Activated naive CD4-positive, alpha-beta T cell treated with anti-CD3 and anti-CD28 coated beads, Interleukin-2, amount 50 U/mL, for 24 hours (primary cell): ENCODE measurements at regions not wholly inside any gene's neighbourhood (a gene's known extent, or its start where the extent isn't known, plus 50 kb on each side); places are given as distances from the start of the nearest gene placed in this dataset.

Experiments used
- H3K27ac Mint-ChIP-seq: one replicate; pipeline ENCODE4 v1.8.0; 2021; ENCODE audit warnings: mild to moderate bottlenecking, mixed read lengths
- H3K27me3 Mint-ChIP-seq: one replicate; pipeline ENCODE4 v1.8.0; 2021; ENCODE audit warnings: mixed read lengths
- H3K36me3 Mint-ChIP-seq: one replicate; pipeline ENCODE4 v1.8.0; 2021; ENCODE audit warnings: mixed read lengths
- H3K4me1 Mint-ChIP-seq: one replicate; pipeline ENCODE4 v1.8.0; 2021; ENCODE audit warnings: mixed read lengths
- H3K4me3 Mint-ChIP-seq: one replicate; pipeline ENCODE4 v1.8.0; 2021; ENCODE audit warnings: mild to moderate bottlenecking, mixed read lengths
- H3K9me3 Mint-ChIP-seq: one replicate; pipeline ENCODE4 v1.8.0; 2021; ENCODE audit warnings: mixed read lengths

DNA sequence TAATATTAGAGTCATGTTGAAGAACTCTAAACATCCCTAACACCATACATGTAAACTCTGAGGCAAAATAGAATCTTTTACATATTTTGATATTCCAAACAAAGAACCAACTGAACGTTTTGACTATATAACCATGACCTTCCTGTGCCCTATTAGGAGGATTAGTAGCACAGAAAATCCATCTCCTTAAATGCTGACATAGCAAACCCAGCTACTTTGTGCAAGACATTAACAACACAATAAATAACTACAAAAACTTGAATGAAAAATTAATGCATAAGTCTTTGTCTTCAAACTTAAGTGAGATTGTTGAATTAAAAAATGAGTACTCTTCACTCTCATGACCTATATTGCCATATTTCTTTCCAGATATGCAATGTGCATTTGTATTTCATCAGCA, 450.0 kb upstream of the PDZRN3 start:
- H3K36me3 Mint-ChIP-seq, result no peaks in the 10 kb centered on the region
- H3K9me3 Mint-ChIP-seq, result peaks cover 5% of the 10 kb centered on the region
- no peak overlapping the region for H3K4me3 Mint-ChIP-seq
- H3K27ac Mint-ChIP-seq, result no peak overlapping the region
- peaks cover 1% of the 10 kb centered on the region for H3K27me3 Mint-ChIP-seq
- no peaks in the 10 kb centered on the region for H3K4me1 Mint-ChIP-seq

DNA sequence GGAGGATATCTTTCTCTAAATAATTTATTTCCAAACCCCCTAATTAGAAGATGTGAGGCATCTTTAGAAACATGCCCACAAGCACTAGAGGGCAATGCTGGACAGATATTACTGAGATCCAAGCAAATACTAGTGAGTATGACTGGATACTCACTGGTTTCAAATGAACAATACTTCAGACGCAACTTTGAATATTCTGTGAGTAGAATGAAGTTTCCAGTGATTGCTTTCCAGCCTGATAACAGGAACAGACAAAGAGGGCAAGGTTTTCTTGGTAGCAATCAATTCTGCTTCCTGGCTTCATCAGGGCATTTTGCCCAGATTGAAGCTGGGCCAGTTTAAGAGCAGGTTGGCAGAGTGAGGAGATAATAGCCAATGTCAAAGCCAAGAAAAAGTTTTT, 442.6 kb upstream of the PDZRN3 start:
- H3K4me1 Mint-ChIP-seq, result no peaks in the 10 kb centered on the region
- no peaks in the 10 kb centered on the region for H3K9me3 Mint-ChIP-seq
- H3K27me3 Mint-ChIP-seq, result no peaks in the 10 kb centered on the region
- no peak overlapping the region for H3K27ac Mint-ChIP-seq
- no peak overlapping the region for H3K4me3 Mint-ChIP-seq
- H3K36me3 Mint-ChIP-seq, result no peaks in the 10 kb centered on the region

DNA sequence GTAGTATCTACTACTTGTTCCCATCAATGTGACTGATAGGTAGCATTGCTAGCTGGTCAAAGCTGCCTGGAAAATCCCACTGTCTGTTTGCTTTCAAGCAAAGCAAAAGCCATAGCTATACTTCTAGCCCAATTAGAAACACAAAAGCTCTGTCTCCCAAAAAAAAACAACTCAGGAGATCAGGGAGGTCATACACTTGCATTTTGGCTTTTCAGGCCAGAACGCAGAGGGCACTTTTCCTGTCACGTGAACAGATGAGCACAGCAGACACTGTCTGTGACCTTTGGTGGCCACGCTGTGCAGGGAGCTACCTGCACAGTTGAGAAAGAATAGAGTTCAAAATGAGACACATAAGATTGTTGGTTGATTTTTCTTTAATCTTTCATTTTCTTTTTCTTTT, 441.7 kb upstream of the PDZRN3 start:
- Mint-ChIP-seq H3K4me3 (no peak overlapping the region), H3K4me1 (no peaks in the 10 kb centered on the region), H3K27me3 (no peaks in the 10 kb centered on the region), H3K9me3 (no peaks in the 10 kb centered on the region), H3K36me3 (no peaks in the 10 kb centered on the region), H3K27ac (no peak overlapping the region)

DNA sequence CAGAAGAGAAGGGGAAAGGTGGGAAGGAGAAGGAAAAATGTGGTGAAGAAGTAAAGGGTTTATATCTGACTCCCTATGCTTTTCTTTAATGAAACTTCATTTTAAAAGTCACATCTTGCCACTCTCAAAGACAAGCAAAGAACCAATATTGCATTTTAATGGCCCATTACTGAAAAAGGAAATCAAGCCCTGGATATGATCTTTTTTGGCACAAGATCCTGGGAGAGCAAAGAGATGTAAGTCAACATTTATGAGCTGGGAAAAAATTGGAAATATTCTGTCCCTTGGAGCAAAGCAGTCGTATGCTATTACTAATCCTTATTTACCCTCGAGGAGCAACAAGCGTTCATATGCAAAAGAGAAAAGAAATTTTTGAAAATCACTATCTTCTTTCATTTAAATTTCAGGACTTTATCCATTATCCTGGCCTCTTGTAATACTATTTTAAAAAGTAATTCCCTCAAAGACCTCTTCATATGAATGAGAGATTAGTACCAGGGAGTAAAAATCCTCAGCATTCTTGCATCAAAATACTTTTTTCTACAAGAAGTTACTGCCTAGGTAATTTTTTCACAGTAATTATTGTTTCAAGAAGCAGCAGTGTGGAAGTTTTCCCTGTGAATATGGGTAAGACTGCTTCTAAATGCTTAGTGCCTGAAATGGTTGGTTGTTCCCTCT, 435.3 kb upstream of the PDZRN3 start:
- no peak overlapping the region for H3K4me3 Mint-ChIP-seq
- H3K27ac Mint-ChIP-seq, result no peak overlapping the region
- H3K27me3 Mint-ChIP-seq, result no peaks in the 10 kb centered on the region
- H3K36me3 Mint-ChIP-seq, result no peaks in the 10 kb centered on the region
- no peaks in the 10 kb centered on the region for H3K4me1 Mint-ChIP-seq
- H3K9me3 Mint-ChIP-seq, result no peaks in the 10 kb centered on the region

DNA sequence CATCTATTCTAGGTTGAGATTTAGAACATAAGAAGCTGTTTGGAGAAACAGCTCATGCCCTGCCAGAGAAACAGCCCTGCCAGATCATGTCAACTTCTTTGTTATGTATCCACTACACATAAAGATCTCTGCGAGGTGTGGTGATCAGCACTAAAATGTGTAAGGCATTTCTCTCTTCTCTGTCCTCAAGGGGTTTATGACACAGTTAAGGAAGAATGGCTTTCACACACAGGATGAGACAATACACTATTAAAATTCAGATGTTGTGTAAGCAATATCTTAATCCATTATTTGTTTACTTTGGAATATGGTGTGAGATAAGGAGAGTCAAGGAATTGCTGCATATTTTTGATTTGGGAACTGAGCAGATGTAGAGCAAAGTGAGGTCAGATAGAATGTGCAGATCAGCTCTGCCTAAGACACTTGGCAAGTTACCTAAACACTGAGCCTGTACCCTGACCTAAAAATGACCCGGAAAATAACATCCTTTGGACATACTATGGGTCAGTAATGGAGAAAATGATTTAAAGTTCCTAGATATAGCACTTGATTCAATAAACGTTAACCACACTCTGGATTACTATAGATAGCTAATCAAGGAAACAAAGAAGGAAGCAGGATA, 434.7 kb upstream of the PDZRN3 start:
- Mint-ChIP-seq H3K36me3 (no peaks in the 10 kb centered on the region), H3K27ac (no peak overlapping the region), H3K9me3 (no peaks in the 10 kb centered on the region), H3K4me1 (no peaks in the 10 kb centered on the region), H3K4me3 (no peak overlapping the region), H3K27me3 (no peaks in the 10 kb centered on the region)

DNA sequence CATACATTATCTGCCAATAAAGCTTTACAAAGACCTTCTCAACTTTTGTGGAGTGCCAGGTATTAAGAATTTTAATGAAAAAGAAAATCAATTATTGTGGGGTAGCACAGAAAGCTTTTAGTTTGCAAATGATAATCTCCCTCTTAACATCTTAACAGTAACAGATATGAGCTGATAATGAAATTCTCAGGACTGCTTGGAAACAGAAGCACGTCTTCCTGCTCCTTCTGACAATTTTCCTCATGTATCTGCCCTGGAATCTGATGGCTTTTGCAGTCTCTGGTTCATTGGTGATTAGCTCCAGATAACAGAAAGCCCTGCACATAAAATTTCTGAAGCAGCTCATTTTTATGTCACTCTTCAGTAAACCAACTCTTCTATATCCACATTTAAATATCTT, 432.4 kb upstream of the PDZRN3 start:
- Mint-ChIP-seq H3K36me3 (no peaks in the 10 kb centered on the region), H3K27me3 (no peaks in the 10 kb centered on the region), H3K4me1 (no peaks in the 10 kb centered on the region), H3K9me3 (no peaks in the 10 kb centered on the region), H3K4me3 (no peak overlapping the region), H3K27ac (no peak overlapping the region)

DNA sequence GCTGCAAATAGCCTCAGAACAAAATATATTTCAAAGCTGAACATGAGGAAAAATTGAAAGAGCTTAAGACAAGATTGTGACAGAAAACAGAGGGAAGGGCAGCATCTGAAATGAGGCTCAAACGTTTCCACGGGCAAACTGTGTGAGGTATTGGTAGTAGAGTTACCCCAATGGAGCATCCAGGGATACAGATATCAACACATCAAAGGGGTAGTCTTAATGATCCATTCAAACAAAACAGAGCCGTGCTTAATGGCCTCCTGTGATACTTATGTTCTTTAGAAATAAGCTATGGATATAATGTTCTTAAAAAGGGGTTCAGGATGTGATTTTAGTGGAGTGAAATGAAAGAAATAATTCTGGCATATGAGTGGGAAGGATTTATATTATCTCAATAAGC, 430.3 kb upstream of the PDZRN3 start:
- Mint-ChIP-seq H3K9me3 (peaks cover 9% of the 10 kb centered on the region), H3K4me1 (no peaks in the 10 kb centered on the region), H3K27ac (no peak overlapping the region), H3K4me3 (no peak overlapping the region), H3K27me3 (no peaks in the 10 kb centered on the region), H3K36me3 (no peaks in the 10 kb centered on the region)

DNA sequence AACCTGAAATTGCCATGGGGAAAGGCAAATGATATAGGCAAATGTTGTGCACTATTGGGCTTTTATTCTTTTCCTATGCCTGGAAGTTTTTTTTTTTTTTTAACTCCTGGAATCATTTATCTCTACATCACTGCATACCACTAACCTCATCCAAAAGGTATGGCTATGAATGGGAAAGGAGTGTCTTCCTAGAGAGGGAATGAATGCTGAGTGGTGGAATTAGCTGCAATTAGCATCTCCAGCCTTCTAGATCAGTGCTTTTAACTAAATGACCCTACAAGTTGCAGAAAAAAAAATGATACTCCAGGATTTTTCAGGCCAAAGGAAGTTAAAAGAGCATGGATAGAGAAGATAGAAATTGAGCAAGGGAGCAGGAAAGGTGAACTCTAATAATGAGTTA, 429.8 kb upstream of the PDZRN3 start:
- Mint-ChIP-seq H3K4me3 (no peak overlapping the region), H3K27me3 (no peaks in the 10 kb centered on the region), H3K27ac (no peak overlapping the region), H3K9me3 (peaks cover 10% of the 10 kb centered on the region), H3K36me3 (no peaks in the 10 kb centered on the region), H3K4me1 (no peaks in the 10 kb centered on the region)

DNA sequence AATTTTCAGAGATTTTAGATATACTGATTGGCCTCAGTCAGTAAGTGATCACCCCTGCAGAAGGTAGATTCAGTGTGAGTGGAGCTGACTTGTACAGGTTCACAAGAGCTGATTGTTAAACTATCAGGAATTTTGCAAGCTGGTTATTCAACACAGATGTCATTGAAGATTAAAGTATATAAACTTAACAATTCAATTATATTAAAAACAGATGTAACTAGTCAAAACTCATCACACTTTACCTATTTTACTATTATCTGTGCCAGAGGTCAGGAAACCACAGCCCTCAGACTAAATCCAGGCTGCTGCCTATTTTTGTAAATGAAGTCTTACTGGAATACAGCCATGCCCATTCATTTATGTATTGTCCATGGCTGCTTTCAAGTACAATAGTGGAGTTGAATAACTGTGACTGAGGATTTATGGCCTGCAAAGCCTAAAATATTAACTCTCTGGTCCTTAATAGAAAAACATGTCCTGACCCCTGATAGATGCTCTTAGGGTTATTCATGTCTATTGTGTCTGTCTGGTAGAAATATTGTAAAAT, 429.3 kb upstream of the PDZRN3 start:
- no peak overlapping the region for H3K27ac Mint-ChIP-seq
- no peaks in the 10 kb centered on the region for H3K4me1 Mint-ChIP-seq
- H3K27me3 Mint-ChIP-seq, result no peaks in the 10 kb centered on the region
- H3K4me3 Mint-ChIP-seq, result no peak overlapping the region
- H3K36me3 Mint-ChIP-seq, result no peaks in the 10 kb centered on the region
- peaks cover 10% of the 10 kb centered on the region for H3K9me3 Mint-ChIP-seq

DNA sequence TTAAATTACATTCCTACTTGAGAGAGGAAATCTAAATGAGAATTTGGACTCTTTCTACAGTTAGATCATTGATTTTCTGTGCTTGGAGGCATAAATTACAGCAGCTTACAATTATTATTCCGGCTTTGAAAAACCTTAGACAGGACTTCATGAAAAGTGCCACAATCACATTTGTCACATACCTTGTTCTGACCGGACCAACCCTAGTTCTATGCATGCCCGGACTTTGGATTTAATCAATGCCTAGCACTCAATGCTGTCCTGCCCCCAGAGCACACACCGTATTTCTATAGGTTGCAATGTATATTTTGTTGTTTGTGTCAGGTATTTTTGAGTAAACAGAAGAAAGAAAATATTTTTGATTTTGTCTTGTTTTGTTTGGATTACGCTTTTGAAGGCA, 424.7 kb upstream of the PDZRN3 start:
- Mint-ChIP-seq H3K27ac (no peak overlapping the region), H3K4me1 (no peaks in the 10 kb centered on the region), H3K36me3 (no peaks in the 10 kb centered on the region), H3K9me3 (peaks cover 15% of the 10 kb centered on the region), H3K27me3 (no peaks in the 10 kb centered on the region), H3K4me3 (no peak overlapping the region)

DNA sequence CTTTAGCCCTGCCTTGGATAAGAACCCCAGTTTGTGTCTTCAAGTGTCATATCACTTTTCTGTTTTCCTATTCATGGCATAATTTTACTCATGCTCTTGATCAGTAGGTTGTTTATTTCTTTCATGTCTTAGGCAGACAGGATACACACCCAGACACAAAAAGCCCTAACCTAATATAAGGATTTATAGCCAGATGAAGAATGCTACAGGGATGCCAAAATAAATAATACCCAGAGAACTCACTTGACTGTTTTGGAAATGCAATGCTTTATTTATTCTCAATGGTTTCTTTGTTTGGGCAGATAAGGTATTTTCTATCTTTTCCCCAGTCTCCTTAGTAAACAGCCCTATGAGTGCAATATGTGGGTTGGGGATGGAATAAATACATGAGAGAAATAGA, 424.0 kb upstream of the PDZRN3 start:
- H3K27ac Mint-ChIP-seq, result no peak overlapping the region
- H3K4me1 Mint-ChIP-seq, result no peaks in the 10 kb centered on the region
- no peaks in the 10 kb centered on the region for H3K27me3 Mint-ChIP-seq
- no peaks in the 10 kb centered on the region for H3K36me3 Mint-ChIP-seq
- no peak overlapping the region for H3K4me3 Mint-ChIP-seq
- peaks cover 15% of the 10 kb centered on the region for H3K9me3 Mint-ChIP-seq

DNA sequence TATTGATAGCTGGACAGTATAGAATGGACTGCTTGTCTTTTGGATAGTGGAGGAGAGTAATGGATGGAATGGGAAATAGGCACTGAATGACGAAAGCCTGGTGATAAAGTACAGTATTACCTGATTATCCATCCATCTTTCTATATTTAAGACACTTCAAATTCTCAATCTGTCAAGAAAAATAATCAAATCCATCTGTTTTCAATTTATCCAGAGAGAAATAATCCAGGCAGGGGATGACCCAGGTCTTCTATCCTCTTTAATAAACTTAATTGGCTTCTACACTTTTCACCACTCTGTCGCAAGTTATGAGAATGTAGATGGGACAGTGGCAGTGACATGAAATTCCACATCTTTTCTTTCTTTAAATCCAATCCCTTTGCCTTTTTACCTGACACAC, 420.3 kb upstream of the PDZRN3 start:
- no peaks in the 10 kb centered on the region for H3K27me3 Mint-ChIP-seq
- H3K27ac Mint-ChIP-seq, result no peak overlapping the region
- H3K4me1 Mint-ChIP-seq, result no peaks in the 10 kb centered on the region
- H3K9me3 Mint-ChIP-seq, result peaks cover 5% of the 10 kb centered on the region
- H3K4me3 Mint-ChIP-seq, result no peak overlapping the region
- no peaks in the 10 kb centered on the region for H3K36me3 Mint-ChIP-seq

DNA sequence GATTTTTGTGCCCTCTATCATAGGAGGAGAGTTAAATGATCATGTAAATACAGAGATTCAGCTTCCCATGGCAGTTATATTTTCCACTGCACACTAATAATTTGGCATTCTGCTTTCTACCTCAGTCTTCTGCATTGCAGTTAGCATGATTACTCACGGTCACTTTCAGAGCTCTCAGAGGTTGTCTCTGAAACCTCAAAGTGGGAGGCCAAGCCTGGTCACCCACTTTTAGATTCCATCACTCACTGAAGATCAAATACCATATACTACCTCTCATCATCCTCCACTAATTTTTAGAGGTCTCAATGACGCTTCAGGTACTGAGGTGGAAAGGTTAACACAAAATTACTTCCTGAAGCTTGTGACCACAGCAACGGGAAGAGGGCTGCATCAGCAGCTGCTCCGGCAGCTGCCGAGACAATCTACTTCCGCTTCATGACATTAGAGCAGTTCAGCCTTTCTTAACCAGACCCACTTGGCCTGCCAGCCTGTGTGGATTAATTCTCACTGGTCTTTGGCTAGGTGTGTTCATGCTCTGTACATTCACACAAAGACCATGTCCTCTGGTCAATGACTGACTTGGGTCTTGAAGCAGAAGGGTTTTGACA, 416.4 kb upstream of the PDZRN3 start:
- H3K9me3 Mint-ChIP-seq, result no peaks in the 10 kb centered on the region

DNA sequence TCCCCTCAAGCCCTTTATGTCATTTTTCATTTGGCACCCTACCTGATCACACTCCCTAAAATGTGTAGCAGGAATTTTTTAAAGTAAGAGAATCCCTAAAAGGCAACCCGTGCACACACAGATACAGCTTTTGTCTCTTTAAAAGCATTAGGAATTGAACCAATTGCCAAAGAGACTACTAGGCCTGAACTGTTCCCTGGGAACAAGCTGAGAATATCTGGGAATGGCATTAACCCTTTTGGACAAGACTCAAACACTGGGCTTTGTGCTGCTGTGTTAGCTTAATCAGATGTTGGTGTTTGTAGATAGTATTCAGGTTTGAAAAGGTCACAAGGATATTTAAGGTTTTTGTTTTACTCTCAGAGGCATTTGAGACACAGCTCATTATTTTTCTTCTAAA, 414.4 kb upstream of the PDZRN3 start:
- Mint-ChIP-seq H3K4me1 (no peaks in the 10 kb centered on the region), H3K27ac (no peak overlapping the region), H3K36me3 (no peaks in the 10 kb centered on the region), H3K27me3 (no peaks in the 10 kb centered on the region), H3K4me3 (no peak overlapping the region), H3K9me3 (no peaks in the 10 kb centered on the region)

More for the DNA sequence above, 416.4 kb upstream of the PDZRN3 start:
- no peaks in the 10 kb centered on the region for H3K27me3 Mint-ChIP-seq
- no peak overlapping the region for H3K4me3 Mint-ChIP-seq
- H3K27ac Mint-ChIP-seq, result no peak overlapping the region
- no peaks in the 10 kb centered on the region for H3K4me1 Mint-ChIP-seq
- no peaks in the 10 kb centered on the region for H3K36me3 Mint-ChIP-seq

DNA sequence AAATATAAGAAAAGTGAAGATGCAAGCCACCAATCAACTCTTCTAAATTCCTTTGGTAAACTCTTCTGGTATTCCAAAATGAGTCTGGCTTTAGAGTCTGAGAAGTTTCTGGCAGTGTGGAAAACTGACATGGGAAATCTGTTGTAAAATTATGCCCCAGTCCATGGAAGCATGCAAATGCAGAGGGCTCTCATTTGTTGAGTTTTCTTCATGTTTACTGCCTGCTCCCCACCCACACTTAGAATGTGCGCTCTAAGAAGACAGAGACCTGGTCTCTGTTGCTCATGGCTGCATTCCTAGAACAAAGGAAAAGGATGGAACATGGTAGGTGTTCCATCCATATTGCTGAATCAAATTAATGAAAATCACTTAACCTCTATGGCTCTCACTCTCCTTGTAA, 411.8 kb upstream of the PDZRN3 start:
- H3K4me1 Mint-ChIP-seq, result no peaks in the 10 kb centered on the region
- H3K27ac Mint-ChIP-seq, result no peak overlapping the region
- no peaks in the 10 kb centered on the region for H3K36me3 Mint-ChIP-seq
- H3K9me3 Mint-ChIP-seq, result no peaks in the 10 kb centered on the region
- no peak overlapping the region for H3K4me3 Mint-ChIP-seq
- no peaks in the 10 kb centered on the region for H3K27me3 Mint-ChIP-seq

DNA sequence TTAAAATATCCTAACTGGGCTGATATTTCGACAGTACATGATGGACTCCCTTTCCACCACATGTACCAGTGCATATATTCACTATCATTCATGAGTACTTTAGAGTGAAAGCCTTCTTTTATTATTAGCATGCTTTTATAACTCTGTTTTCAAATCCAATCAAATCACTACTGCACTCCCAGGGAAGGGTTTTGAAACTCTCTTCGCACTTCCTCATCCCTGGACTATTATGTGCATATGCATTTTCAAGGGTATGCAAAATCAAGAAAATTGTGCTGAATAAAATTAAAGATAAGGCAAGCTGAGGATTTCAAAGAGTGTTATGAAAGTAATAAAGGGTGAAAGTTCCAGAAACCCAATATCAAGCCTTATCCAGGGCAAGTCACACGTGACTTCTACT, 411.4 kb upstream of the PDZRN3 start:
- H3K4me3 Mint-ChIP-seq, result no peak overlapping the region

More for the DNA sequence above, 411.4 kb upstream of the PDZRN3 start:
- H3K36me3 Mint-ChIP-seq, result no peaks in the 10 kb centered on the region
- no peak overlapping the region for H3K27ac Mint-ChIP-seq
- no peaks in the 10 kb centered on the region for H3K4me1 Mint-ChIP-seq
- H3K9me3 Mint-ChIP-seq, result no peaks in the 10 kb centered on the region
- no peaks in the 10 kb centered on the region for H3K27me3 Mint-ChIP-seq
